A549 (cell line): ENCODE measurements at regions not wholly inside any gene's neighbourhood (a gene's known extent, or its start where the extent isn't known, plus 50 kb on each side); places are given as distances from the start of the nearest gene placed in this dataset.

Experiments used
- ATAC-seq, 2 experiments: fragments of 200-7000 bp in 1 of 2; fragments of >200 bp in 1 of 2; cut with Nextera tagmentation in 1 of 2; cut with Tn5 transposase in 1 of 2; 3 replicates each; pipeline versions ENCODE4 v1.8.0 to v1.9.1; 2018 to 2020; ENCODE audit warnings: mild to moderate bottlenecking in 1 of 2, moderate library complexity in 1 of 2
- CTCF ChIA-PET: fragments of 300-600 bp; sonication (Branson Sonifier 250); formaldehyde crosslinking; extraction: SDS; loops from one replicate; lab custom pipeline; 2021; ENCODE audit warnings: antibody characterized with exemption, inconsistent platforms; lab: Yijun Ruan, JAX
- POLR2A ChIA-PET: fragments of 350-600 bp; formaldehyde crosslinking; extraction: SDS; loops from one replicate; lab custom pipeline; 2021; ENCODE audit warnings: antibody characterized with exemption, inconsistent platforms; lab: Yijun Ruan, JAX
- DNase-seq, 2 experiments: peaks; one replicate each; pipeline versions ENCODE4 v3.0.0 to v3.0.0-alpha.2; 2011 to 2016; ENCODE audit warnings: low read depth in 1 of 2, low spot score in 1 of 2
- FAIRE-seq: peaks from 2 replicates; lab custom pipeline; 2011; peaks lifted over from hg19 to GRCh38; lab: Jason Lieb, UNC
- H3K27ac ChIP-seq, 2 experiments: fragments of >200 bp; sonication (Bioruptor Twin); formaldehyde crosslinking; 3 replicates each; pipeline ENCODE4 v1.5.1; 2016 to 2017
- H3K4me1 ChIP-seq: fragments of >200 bp; sonication (Bioruptor Twin); formaldehyde crosslinking; 3 replicates; pipeline ENCODE4 v1.6.1; 2016
- H3K4me2 ChIP-seq: fragments of >200 bp; sonication (Bioruptor Twin); formaldehyde crosslinking; 3 replicates; pipeline ENCODE4 v1.6.1; 2016
- H3K4me3 ChIP-seq: fragments of >200 bp; sonication (Bioruptor Twin); formaldehyde crosslinking; 3 replicates; pipeline ENCODE4 v1.5.1; 2016
- H3K9me3 ChIP-seq: fragments of >200 bp; sonication (Bioruptor Twin); formaldehyde crosslinking; 3 replicates; pipeline ENCODE4 v1.6.1; 2016
- BHLHE40 ChIP-seq: IDR thresholded peaks from 2 replicates; pipeline ENCODE4 v1.6.1; 2012; ENCODE audit warnings: low read depth, low read length, inconsistent platforms
- CHD2 ChIP-seq: fragments of 150-350 bp; IDR thresholded peaks from 2 replicates; pipeline ENCODE4 v1.6.1; 2014; ENCODE audit warnings: low read length; ENCODE audit not compliant: partially characterized antibody
- FOXS1 ChIP-seq: fragments of 250-450 bp; sonication (Bioruptor Pico); IDR thresholded peaks from 2 replicates; pipeline ENCODE4 v1.5.0; 2020; ENCODE audit warnings: mild to moderate bottlenecking, moderate library complexity
- GATA3 ChIP-seq: IDR thresholded peaks from 2 replicates; pipeline ENCODE4 v1.6.1; 2012; ENCODE audit warnings: borderline replicate concordance
- HDAC2 ChIP-seq: fragments of 200-600 bp; sonication (generic); IDR thresholded peaks from 2 replicates; pipeline ENCODE4 v1.6.1; 2016
- HEYL ChIP-seq: fragments of 250-450 bp; sonication (Bioruptor Pico); IDR thresholded peaks from 2 replicates; pipeline ENCODE4 v1.8.0; 2021; ENCODE audit warnings: mild to moderate bottlenecking, moderate library complexity
- KDM5A ChIP-seq: fragments of 200-600 bp; sonication (generic); IDR thresholded peaks from 2 replicates; pipeline ENCODE4 v1.6.1; 2016; ENCODE audit warnings: antibody characterized with exemption, mild to moderate bottlenecking
- MAFK ChIP-seq: fragments of 450-650 bp; IDR thresholded peaks from 2 replicates; pipeline ENCODE4 v1.6.1; 2014; ENCODE audit not compliant: partially characterized antibody
- MYC ChIP-seq: IDR thresholded peaks from 2 replicates; pipeline ENCODE4 v1.6.1; 2012; ENCODE audit warnings: mild to moderate bottlenecking, inconsistent platforms, low read length, improper control_type of control experiment, borderline replicate concordance
- NR3C1 ChIP-seq: fragments of >200 bp; sonication (Bioruptor Twin); formaldehyde crosslinking; IDR thresholded peaks from 3 replicates; pipeline ENCODE4 v1.6.1; 2017
- POLR2A ChIP-seq: IDR thresholded peaks from 2 replicates; pipeline ENCODE4 v1.6.1; 2012; ENCODE audit warnings: mild to moderate bottlenecking, low read length
- RNF2 ChIP-seq: fragments of 200-600 bp; sonication (generic); IDR thresholded peaks from 2 replicates; pipeline ENCODE4 v1.6.1; 2016; ENCODE audit warnings: low read depth, mild to moderate bottlenecking, antibody characterized with exemption, moderate library complexity, borderline replicate concordance
- SREBF2 ChIP-seq: fragments of 450-650 bp; IDR thresholded peaks from 2 replicates; pipeline ENCODE4 v1.6.1; 2014; ENCODE audit warnings: mild to moderate bottlenecking, moderate library complexity
- TP53 ChIP-seq: fragments of 250-450 bp; sonication (Bioruptor Pico); IDR thresholded peaks from 2 replicates; pipeline ENCODE4 v1.5.0; 2021; ENCODE audit warnings: mild to moderate bottlenecking, moderate library complexity
- ZFP36 ChIP-seq: fragments of 450-650 bp; IDR thresholded peaks from 2 replicates; pipeline ENCODE4 v1.6.1; 2014; ENCODE audit warnings: borderline replicate concordance; ENCODE audit not compliant: partially characterized antibody
- WGBS: methylation state at CpG from one replicate; pipeline ENCODE4 v1.1.6; 2017; ENCODE audit errors: missing lambda C conversion rate; 5-methylcytosine and 5-hydroxymethylcytosine counted together
- TF ChIP-seq, protein P1 (sequence below): IDR thresholded peaks from 2 replicates; pipeline ENCODE4 v1.6.1; 2012
- TF ChIP-seq, protein P2 (sequence below): fragments of >200 bp; sonication (Bioruptor Twin); formaldehyde crosslinking; IDR thresholded peaks from 2 replicates; pipeline ENCODE4 v1.6.1; 2016
- TF ChIP-seq, protein P3 (sequence below): fragments of 450-650 bp; IDR thresholded peaks from 2 replicates; pipeline ENCODE4 v1.6.1; 2014; ENCODE audit warnings: antibody characterized with exemption
- TF ChIP-seq, protein P4 (sequence below): fragments of 250-450 bp; sonication (Bioruptor Pico); IDR thresholded peaks from 2 replicates; pipeline ENCODE4 v1.5.0; 2021; ENCODE audit warnings: mild to moderate bottlenecking, moderate library complexity, borderline replicate concordance
- TF ChIP-seq, protein P5 (sequence below): fragments of 250-450 bp; sonication (Bioruptor Pico); IDR thresholded peaks from 2 replicates; pipeline ENCODE4 v1.5.0; 2020; ENCODE audit warnings: low read depth, mild to moderate bottlenecking, moderate library complexity
- TF ChIP-seq, protein P6 (sequence below): fragments of >200 bp; sonication (Bioruptor Twin); formaldehyde crosslinking; IDR thresholded peaks from 3 replicates; pipeline ENCODE4 v1.6.1; 2016

DNA sequence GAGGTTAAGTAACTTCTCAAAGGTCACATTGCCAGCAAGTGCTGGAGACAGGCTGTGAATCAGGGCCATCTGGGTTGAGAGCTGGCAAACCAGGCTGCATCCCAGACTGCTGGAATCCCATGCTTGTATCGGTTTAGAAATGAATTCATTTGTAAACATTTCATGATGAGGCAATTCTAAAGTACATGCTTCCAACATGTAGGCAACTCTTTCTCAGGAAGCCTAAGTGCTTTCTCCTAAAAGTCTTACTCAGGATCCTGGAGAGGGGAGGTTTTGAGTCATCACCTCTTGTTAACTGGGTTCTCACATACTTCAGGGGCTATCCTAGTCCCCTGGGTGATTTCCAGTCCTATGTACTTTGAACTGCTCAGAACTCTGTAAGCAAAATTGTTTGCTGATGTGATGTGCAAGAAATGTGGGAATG lies 416.5 kb downstream of the MEIS1 start:
- FAIRE-seq (no peak), DNase-seq (peak in 1 of 2 experiments; percentile 23), ATAC-seq (peak; percentile 41 to 50; a peak in 3 of 6 replicates)
- Histone ChIP-seq H3K27ac (no peak overlapping the region), H3K4me1 (no peaks in the 10 kb centered on the region), H3K4me3 (no peak overlapping the region), H3K9me3 (no peaks in the 10 kb centered on the region), H3K4me2 (no peak overlapping the region)
- ChIA-PET CTCF (no interaction called here), POLR2A (no interaction called here)
- TF ChIP-seq, protein P1, sequence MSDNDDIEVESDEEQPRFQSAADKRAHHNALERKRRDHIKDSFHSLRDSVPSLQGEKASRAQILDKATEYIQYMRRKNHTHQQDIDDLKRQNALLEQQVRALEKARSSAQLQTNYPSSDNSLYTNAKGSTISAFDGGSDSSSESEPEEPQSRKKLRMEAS, result no peak
- TF ChIP-seq HDAC2 (no peak), RNF2 (no peak), MAFK (no peak), GATA3 (no peak), MYC (no peak), TP53 (CRISPR knock-in tag) (no peak), HEYL (CRISPR knock-in tag) (no peak)
- TF ChIP-seq, protein P2, sequence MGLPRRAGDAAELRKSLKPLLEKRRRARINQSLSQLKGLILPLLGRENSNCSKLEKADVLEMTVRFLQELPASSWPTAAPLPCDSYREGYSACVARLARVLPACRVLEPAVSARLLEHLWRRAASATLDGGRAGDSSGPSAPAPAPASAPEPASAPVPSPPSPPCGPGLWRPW, result no peak
- TF ChIP-seq, protein P3, sequence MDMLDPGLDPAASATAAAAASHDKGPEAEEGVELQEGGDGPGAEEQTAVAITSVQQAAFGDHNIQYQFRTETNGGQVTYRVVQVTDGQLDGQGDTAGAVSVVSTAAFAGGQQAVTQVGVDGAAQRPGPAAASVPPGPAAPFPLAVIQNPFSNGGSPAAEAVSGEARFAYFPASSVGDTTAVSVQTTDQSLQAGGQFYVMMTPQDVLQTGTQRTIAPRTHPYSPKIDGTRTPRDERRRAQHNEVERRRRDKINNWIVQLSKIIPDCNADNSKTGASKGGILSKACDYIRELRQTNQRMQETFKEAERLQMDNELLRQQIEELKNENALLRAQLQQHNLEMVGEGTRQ, result no peak
- TF ChIP-seq, protein P4, sequence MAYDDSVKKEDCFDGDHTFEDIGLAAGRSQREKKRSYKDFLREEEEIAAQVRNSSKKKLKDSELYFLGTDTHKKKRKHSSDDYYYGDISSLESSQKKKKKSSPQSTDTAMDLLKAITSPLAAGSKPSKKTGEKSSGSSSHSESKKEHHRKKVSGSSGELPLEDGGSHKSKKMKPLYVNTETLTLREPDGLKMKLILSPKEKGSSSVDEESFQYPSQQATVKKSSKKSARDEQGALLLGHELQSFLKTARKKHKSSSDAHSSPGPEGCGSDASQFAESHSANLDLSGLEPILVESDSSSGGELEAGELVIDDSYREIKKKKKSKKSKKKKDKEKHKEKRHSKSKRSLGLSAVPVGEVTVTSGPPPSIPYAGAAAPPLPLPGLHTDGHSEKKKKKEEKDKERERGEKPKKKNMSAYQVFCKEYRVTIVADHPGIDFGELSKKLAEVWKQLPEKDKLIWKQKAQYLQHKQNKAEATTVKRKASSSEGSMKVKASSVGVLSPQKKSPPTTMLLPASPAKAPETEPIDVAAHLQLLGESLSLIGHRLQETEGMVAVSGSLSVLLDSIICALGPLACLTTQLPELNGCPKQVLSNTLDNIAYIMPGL (CRISPR knock-in tag), result no peak
- 11% methylated on average over 1 of the region's 1 CpG for WGBS

DNA sequence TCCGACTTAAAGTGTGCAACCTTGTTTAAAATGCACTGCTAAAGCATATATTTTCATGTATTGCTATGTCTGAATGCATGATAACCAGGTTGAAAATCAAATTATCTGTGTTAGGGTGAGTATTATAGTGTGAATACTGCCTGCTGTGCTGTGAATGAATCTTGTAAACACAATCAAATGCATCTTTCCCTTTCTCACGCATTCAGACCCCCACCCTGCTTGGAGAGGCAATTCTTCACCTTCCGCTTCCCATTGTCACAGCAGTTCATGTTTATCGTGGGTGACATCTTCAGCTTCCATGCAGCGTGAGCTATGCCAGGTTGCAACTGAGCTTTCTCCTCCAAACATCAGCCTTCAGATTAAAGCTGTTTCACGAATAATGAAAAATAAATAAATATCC lies 418.0 kb downstream of the MEIS1 start:
- TF ChIP-seq, protein P5, sequence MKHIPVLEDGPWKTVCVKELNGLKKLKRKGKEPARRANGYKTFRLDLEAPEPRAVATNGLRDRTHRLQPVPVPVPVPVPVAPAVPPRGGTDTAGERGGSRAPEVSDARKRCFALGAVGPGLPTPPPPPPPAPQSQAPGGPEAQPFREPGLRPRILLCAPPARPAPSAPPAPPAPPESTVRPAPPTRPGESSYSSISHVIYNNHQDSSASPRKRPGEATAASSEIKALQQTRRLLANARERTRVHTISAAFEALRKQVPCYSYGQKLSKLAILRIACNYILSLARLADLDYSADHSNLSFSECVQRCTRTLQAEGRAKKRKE, result no peak
- TF ChIP-seq, protein P1, result no peak
- TF ChIP-seq FOXS1 (CRISPR knock-in tag), result no peak
- TF ChIP-seq HDAC2, result no peak
- no peak for TF ChIP-seq SREBF2
- TF ChIP-seq, protein P3, result no peak
- TF ChIP-seq NR3C1, result no peak
- TF ChIP-seq POLR2A, result no peak
- TF ChIP-seq ZFP36, result no peak
- TF ChIP-seq KDM5A, result no peak
- no peak for TF ChIP-seq TP53 (CRISPR knock-in tag)
- TF ChIP-seq, protein P6, sequence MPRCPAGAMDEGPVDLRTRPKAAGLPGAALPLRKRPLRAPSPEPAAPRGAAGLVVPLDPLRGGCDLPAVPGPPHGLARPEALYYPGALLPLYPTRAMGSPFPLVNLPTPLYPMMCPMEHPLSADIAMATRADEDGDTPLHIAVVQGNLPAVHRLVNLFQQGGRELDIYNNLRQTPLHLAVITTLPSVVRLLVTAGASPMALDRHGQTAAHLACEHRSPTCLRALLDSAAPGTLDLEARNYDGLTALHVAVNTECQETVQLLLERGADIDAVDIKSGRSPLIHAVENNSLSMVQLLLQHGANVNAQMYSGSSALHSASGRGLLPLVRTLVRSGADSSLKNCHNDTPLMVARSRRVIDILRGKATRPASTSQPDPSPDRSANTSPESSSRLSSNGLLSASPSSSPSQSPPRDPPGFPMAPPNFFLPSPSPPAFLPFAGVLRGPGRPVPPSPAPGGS, result no peak
- no peak for TF ChIP-seq CHD2
- no peak for TF ChIP-seq BHLHE40
- DNase-seq (no peak), FAIRE-seq (no peak), ATAC-seq (no peak)
- no peaks in the 10 kb centered on the region for H3K4me1 ChIP-seq
- ChIA-PET CTCF (interaction anchor here (0.5 to 0.7 kb wide), 2 partner anchors 9 to 74 kb away, joined by 3 read pairs; no protein-coding TSS in a partner anchor), POLR2A (no interaction called here)
- 35% methylated on average over 6 of the region's 6 CpGs for WGBS
- no peak overlapping the region for H3K4me2 ChIP-seq
- H3K27ac ChIP-seq, result no peak overlapping the region
- H3K4me3 ChIP-seq, result no peak overlapping the region
- H3K9me3 ChIP-seq, result no peaks in the 10 kb centered on the region
